ENCODE measurements at regions not wholly inside any gene's neighbourhood (a gene's known extent, or its start where the extent isn't known, plus 50 kb on each side); places are given as distances from the start of the nearest gene placed in this dataset.

DNA sequence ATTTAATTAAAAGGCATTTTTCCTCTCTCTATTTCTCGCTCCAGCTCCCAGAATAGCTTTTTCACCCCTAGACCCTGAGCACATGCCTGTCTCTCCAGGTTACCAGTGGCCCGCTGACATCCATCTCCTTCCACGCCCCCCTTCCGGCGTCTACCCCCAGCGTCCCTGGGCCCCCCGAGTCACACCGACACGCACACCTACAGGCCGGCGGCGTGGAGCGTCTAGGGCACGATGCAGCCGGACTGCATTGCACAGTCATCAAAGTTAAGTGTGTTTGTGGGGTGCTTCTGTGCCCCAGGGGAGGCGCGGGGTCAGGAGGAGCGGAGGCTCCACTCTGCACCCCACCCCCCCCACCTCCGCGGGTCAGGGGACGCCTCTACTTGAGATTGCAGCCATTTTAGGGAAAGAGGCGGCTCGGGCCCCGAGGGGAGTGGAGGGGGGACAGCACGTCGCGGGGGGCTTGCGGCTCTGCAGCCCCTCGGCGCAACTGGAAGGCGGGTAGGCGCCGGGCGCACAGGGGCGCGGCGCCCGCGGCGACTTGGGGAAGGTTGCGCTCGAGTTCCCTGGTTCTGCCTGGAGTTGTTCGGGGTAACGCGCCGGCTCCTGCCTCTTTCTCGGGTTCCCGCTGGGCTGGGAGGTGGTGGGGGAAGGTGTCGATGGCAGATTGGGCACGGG lies 112.7 kb downstream of the DHX15 start:
- Histone ChIP-seq H3K4me3 (replicated peaks in 1 of 3; ENCODE audit: insufficient read depth in 1 of 3, low read depth in 1 of 3, low read length in 3 of 3) (peak overlapping the region in 1 of 3 experiments; percentile 42), H2AFZ (ENCODE audit: low read depth, low read length) (peak overlapping the region; percentile 20), H3K36me3 (ENCODE audit: control insufficient read depth in 2 of 2, extremely low read depth in 1 of 2, insufficient read depth in 2 of 2, low read length in 2 of 2) (no peaks in the 10 kb centered on the region), H3K4me1 (ENCODE audit: control insufficient read depth, extremely low read depth, insufficient read depth, low read length) (peaks cover 15% of the 10 kb centered on the region), H3K79me2 (ENCODE audit: control insufficient read depth, insufficient read depth, low read length) (no peaks in the 10 kb centered on the region), H3K9me3 (replicated peaks; ENCODE audit: control insufficient read depth, insufficient read depth, low read length) (no peaks in the 10 kb centered on the region), H3K27me3 (ENCODE audit: control insufficient read depth in 2 of 2, insufficient read depth in 2 of 2, low read length in 2 of 2) (peaks cover 35 to 47% of the 10 kb centered on the region in 2 experiments), H3K9ac (replicated peaks; ENCODE audit: extremely low read depth, insufficient read depth, low read length) (no peak overlapping the region), H3K4me2 (ENCODE audit: insufficient read depth, low read length) (peak overlapping the region; percentile 50), H4K20me1 (replicated peaks; ENCODE audit: control insufficient read depth, extremely low read depth, insufficient read depth, low read length) (no peaks in the 10 kb centered on the region), H3K27ac (ENCODE audit: insufficient read depth, low read depth, low read length) (no peak overlapping the region), H3K9me1 (replicated peaks; ENCODE audit: control insufficient read depth, extremely low read depth, insufficient read depth, low read length) (no peaks in the 10 kb centered on the region)
- dilution Hi-C loops (cut with MboI; ENCODE audit: extremely low pct_ligation_motif_present, low sequenced_read_pairs) = no loop called here
- BruUV-seq (replicated peaks) = no TSS peak
- no peak for DNase-seq (ENCODE audit: low read depth, low spot score)
- ChIA-PET CTCF (interaction anchor here (1.2 to 2.5 kb wide), 5 partner anchors 16 to 841 kb away, joined by 4 to 11 read pairs (median 7); partner anchors contain the start of gene ZCCHC4), POLR2A (no interaction called here)
- TF ChIP-seq EZH2 (IDR thresholded peaks at IDR 0.05; ENCODE audit: borderline replicate concordance, low read depth, low read length, severe bottlenecking) = peak; percentile 8
- TF ChIP-seq, protein P1, sequence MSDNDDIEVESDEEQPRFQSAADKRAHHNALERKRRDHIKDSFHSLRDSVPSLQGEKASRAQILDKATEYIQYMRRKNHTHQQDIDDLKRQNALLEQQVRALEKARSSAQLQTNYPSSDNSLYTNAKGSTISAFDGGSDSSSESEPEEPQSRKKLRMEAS (IDR thresholded peaks at IDR 0.05; ENCODE audit: insufficient read depth, insufficient read length) = no peak
- intact Hi-C loops (cut with micrococcal nuclease) = loop anchor here (2.0 to 5.0 kb wide), 2 partner anchors 111 to 521 kb away; no protein-coding TSS in a partner anchor
- FAIRE-seq = no peak

DNA sequence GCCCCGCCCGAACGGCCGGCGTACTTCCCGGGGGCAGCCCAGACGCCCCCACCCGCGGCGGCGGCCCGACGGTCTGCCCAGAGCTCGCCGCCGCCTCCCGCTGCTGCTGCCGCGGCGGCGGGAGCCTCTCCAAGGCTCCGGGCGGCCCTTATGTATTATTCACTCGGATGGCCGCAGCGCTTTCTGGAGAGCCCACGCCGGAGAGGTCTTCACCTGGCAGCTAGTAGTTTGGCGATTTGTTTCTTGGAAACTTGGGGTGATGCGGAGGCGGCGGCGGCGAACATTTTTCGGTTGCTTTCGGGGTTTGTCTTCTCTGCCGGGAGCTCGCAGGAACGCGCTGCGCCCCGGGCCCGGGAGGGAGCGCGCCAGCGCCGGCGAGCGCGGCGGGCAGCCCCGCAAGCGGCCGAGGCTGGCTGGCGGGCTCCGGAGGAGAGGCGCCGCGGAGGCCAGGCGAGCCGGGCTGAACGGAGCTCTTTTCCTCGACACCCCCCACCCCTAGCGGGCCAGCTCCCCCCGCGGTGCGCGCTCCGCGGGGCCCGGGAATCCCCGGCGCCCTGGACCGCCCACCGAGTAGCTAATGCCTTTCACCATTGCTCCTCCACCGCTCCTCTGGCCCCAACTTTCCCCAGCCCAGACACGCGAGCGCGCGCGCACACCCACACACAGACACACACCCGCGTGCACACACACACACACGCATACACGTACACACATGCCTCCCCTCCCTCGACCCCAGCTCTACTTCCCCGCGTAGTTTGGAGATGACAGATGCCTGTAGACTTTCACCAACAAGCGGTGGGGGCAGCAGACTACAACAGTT lies 113.5 kb downstream of the DHX15 start:
- Histone ChIP-seq H3K4me2 (ENCODE audit: insufficient read depth, low read length) (peak overlapping the region; percentile 50), H3K4me3 (replicated peaks in 1 of 3; ENCODE audit: insufficient read depth in 1 of 3, low read depth in 1 of 3, low read length in 3 of 3) (peak overlapping the region; percentile 13 to 38 (median 36)), H3K27ac (ENCODE audit: insufficient read depth, low read depth, low read length) (no peak overlapping the region), H3K9ac (replicated peaks; ENCODE audit: extremely low read depth, insufficient read depth, low read length) (no peak overlapping the region), H3K9me1 (replicated peaks; ENCODE audit: control insufficient read depth, extremely low read depth, insufficient read depth, low read length) (no peaks in the 10 kb centered on the region), H4K20me1 (replicated peaks; ENCODE audit: control insufficient read depth, extremely low read depth, insufficient read depth, low read length) (no peaks in the 10 kb centered on the region), H3K27me3 (ENCODE audit: control insufficient read depth in 2 of 2, insufficient read depth in 2 of 2, low read length in 2 of 2) (peaks cover 37 to 51% of the 10 kb centered on the region in 2 experiments), H3K4me1 (ENCODE audit: control insufficient read depth, extremely low read depth, insufficient read depth, low read length) (peaks cover 15% of the 10 kb centered on the region), H3K79me2 (ENCODE audit: control insufficient read depth, insufficient read depth, low read length) (no peaks in the 10 kb centered on the region), H3K9me3 (replicated peaks; ENCODE audit: control insufficient read depth, insufficient read depth, low read length) (no peaks in the 10 kb centered on the region), H2AFZ (ENCODE audit: low read depth, low read length) (peak overlapping the region; percentile 66), H3K36me3 (ENCODE audit: control insufficient read depth in 2 of 2, extremely low read depth in 1 of 2, insufficient read depth in 2 of 2, low read length in 2 of 2) (no peaks in the 10 kb centered on the region)
- intact Hi-C loops (cut with micrococcal nuclease) (loop anchor here (5.0 kb wide), 1 partner anchor 521 kb away; no protein-coding TSS in a partner anchor), dilution Hi-C loops (cut with MboI; ENCODE audit: extremely low pct_ligation_motif_present, low sequenced_read_pairs) (no loop called here)
- ChIA-PET POLR2A (no interaction called here), CTCF (interaction anchor here (0.8 to 2.5 kb wide), 7 partner anchors 10 to 842 kb away, joined by 3 to 11 read pairs (median 5); partner anchors contain the start of gene ZCCHC4)
- BruUV-seq (replicated peaks) = no TSS peak
- TF ChIP-seq, protein P2, sequence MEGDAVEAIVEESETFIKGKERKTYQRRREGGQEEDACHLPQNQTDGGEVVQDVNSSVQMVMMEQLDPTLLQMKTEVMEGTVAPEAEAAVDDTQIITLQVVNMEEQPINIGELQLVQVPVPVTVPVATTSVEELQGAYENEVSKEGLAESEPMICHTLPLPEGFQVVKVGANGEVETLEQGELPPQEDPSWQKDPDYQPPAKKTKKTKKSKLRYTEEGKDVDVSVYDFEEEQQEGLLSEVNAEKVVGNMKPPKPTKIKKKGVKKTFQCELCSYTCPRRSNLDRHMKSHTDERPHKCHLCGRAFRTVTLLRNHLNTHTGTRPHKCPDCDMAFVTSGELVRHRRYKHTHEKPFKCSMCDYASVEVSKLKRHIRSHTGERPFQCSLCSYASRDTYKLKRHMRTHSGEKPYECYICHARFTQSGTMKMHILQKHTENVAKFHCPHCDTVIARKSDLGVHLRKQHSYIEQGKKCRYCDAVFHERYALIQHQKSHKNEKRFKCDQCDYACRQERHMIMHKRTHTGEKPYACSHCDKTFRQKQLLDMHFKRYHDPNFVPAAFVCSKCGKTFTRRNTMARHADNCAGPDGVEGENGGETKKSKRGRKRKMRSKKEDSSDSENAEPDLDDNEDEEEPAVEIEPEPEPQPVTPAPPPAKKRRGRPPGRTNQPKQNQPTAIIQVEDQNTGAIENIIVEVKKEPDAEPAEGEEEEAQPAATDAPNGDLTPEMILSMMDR (IDR thresholded peaks at IDR 0.05; ENCODE audit: extremely low read depth in 1 of 2, insufficient read depth in 1 of 2, low read depth in 1 of 2, low read length in 2 of 2) = no peak
- DNase-seq (ENCODE audit: low read depth, low spot score) (peak; percentile 52), FAIRE-seq (no peak)

Measured in endothelial cell of umbilical vein (primary cell).